HFF-Myc (cell line): ENCODE measurements at regions not wholly inside any gene's neighbourhood (a gene's known extent, or its start where the extent isn't known, plus 50 kb on each side); places are given as distances from the start of the nearest gene placed in this dataset.

Source experiments
- DNase-seq: peaks from one replicate; pipeline ENCODE4 v3.0.0-alpha.2; 2011; ENCODE audit warnings: low read depth; ENCODE audit errors: extremely low read depth
- H3K4me3 ChIP-seq: replicated peaks from 2 replicates; pipeline ENCODE4 v1.5.1; 2011; ENCODE audit warnings: low read depth, mild to moderate bottlenecking, control low read depth, low read length
- CTCF ChIP-seq: IDR thresholded peaks from 2 replicates; pipeline ENCODE4 v1.5.1; 2012; ENCODE audit warnings: mild to moderate bottlenecking, low read depth, low read length, control low read depth; ENCODE audit errors: missing control alignments

- no peak for DNase-seq
- no peak overlapping the region for H3K4me3 ChIP-seq
- no peak for TF ChIP-seq CTCF
These were observed 66.7 kb upstream of the SLC39A10 start for GRCh38 chr2:195590199-195590860.

DNA sequence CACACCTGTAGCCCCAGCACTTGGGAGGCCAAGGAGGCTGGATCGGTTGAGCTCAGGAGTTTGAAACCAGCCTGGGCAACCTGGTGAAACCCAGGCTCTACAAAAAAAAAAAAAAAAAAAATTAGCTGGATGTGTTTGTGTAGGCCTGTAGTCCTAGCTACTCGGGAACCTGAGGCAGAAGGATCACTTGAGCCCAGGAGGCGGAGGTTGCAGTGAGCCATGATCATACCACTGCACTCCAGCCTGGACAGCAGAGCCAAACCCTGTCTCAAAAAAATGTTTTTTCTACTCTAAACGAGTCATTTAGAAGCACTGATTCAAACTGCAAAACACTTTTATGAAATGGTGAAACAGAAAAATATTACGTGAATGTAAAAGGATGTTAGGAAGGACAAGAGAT, 69.1 kb upstream of the SLC39A10 start:
- no peak for DNase-seq
- TF ChIP-seq CTCF = no peak
- no peak overlapping the region for H3K4me3 ChIP-seq

DNA sequence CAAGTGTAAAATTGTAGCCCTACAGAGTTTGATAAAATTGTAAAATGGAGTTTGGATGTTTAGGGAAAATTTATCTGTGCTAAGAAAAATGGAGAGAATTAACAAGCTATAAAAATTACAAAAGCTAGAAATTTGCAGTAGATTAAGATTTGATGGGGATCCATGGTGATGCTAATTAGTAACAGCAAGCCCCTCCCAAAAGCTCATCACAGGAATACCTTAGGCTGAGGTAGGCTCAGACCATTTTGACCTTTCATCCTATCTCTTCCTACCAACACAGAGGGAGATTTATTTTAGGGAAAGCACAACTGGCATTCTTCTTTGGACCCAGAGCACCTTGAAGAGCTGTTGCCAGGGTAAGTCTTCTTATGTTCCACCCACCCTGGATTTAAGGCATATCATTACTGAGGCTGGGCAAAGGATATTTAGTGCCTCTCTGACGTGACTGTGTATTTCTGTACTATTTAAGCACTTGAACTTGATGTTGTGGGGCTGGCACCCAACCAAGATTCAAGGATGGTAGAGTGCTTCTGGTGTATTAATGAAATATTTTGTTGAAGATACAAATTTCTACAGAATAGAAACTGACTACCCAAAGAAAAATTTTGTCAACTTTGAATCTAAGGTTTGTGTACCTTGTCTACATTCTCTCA, 70.8 kb upstream of the SLC39A10 start:
- DNase-seq = no peak
- TF ChIP-seq CTCF = no peak
- no peak overlapping the region for H3K4me3 ChIP-seq

GRCh38 chr2:195582188-195582587, 74.8 kb upstream of the SLC39A10 start:
- H3K4me3 ChIP-seq = no peak overlapping the region
- TF ChIP-seq CTCF = no peak
- no peak for DNase-seq

- H3K4me3 ChIP-seq = no peak overlapping the region
- TF ChIP-seq CTCF = no peak
- DNase-seq = no peak
These were observed 77.1 kb upstream of the SLC39A10 start for GRCh38 chr2:195579776-195580555.

DNA sequence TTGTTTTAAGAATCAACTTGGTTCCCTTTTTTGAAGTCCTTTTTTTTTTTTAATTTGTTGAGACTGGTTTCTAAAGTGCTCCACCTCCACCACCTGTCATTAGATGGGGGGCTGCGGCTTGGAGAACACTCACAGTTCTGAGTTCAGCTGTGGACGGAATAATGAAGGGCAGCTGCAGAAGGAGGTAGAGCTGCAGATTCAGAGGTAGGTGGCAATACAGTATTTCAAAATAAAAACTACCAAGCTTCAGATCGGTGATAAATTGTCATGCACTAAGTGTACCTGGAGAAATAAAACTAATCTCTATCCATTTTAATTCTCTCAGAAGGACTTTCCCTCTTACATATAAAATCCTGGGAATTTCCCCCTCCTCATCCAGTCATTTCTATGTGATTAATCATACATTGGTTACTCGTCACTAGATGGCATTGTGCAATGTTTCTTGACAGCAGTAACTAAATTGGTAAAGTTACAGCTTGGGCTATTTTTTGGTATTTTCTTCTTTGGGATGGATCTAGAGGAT, 81.1 kb upstream of the SLC39A10 start:
- DNase-seq = peak; percentile 57
- no peak for TF ChIP-seq CTCF
- no peak overlapping the region for H3K4me3 ChIP-seq
